ENCODE measurements at regions not wholly inside any gene's neighbourhood (a gene's known extent, or its start where the extent isn't known, plus 50 kb on each side); places are given as distances from the start of the nearest gene placed in this dataset.

DNA sequence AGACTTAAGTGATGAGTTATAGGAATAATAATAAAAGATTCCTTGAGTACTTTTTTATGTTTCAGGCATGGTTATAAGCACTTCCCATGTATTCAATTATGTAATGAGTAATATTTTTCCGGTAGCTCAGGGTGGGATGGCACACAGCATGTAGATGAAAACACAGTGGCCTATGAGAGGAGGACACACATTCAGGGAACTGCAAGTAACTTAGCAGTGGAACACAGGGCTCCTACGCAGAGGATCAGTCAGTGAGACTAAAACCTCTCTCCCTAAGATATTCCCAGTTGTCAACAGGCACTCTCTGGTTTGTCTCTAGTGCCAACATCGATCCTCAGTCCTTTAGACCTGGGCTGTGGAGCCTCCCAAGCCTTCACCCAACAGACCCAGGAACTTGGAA lies 219.4 kb downstream of the DIO2 start:
- no peaks in the 10 kb centered on the region for H3K4me1 ChIP-seq
- intact Hi-C loops (cut with micrococcal nuclease), result no loop called here
- no peak overlapping the region for H3K4me3 ChIP-seq
- H3K27ac ChIP-seq (replicated peaks), result no peak overlapping the region
- no peaks in the 10 kb centered on the region for H3K27me3 ChIP-seq (ENCODE audit: low read depth)
- no peaks in the 10 kb centered on the region for H3K36me3 ChIP-seq
- no peaks in the 10 kb centered on the region for H3K9me3 ChIP-seq (replicated peaks)
- TF ChIP-seq, protein P1, sequence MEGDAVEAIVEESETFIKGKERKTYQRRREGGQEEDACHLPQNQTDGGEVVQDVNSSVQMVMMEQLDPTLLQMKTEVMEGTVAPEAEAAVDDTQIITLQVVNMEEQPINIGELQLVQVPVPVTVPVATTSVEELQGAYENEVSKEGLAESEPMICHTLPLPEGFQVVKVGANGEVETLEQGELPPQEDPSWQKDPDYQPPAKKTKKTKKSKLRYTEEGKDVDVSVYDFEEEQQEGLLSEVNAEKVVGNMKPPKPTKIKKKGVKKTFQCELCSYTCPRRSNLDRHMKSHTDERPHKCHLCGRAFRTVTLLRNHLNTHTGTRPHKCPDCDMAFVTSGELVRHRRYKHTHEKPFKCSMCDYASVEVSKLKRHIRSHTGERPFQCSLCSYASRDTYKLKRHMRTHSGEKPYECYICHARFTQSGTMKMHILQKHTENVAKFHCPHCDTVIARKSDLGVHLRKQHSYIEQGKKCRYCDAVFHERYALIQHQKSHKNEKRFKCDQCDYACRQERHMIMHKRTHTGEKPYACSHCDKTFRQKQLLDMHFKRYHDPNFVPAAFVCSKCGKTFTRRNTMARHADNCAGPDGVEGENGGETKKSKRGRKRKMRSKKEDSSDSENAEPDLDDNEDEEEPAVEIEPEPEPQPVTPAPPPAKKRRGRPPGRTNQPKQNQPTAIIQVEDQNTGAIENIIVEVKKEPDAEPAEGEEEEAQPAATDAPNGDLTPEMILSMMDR (IDR thresholded peaks at IDR 0.05; ENCODE audit: borderline replicate concordance), result no peak
- DNase-seq, result no peak

DNA sequence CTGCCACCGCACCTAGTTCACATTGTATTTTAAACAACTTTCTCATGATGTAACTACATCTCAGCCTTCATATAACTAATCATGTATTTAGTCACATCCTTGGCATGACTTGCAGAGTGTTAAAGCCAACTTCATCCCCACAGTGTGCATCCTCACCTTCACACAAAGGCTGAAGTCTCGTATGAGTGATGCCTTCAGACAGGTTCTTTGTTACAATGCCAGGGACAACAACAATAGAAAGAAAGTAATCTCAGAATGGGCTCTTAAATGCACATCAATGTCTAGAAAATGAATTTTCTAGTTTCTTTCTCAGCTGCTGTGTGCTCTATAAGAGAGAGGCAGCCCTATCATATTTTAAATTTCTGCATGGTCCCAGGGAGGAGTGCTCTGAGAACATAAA lies 221.3 kb downstream of the DIO2 start:
- no peak for DNase-seq
- H3K36me3 ChIP-seq, result no peaks in the 10 kb centered on the region
- H3K9me3 ChIP-seq (replicated peaks), result peaks cover 7% of the 10 kb centered on the region
- no peaks in the 10 kb centered on the region for H3K4me1 ChIP-seq
- H3K4me3 ChIP-seq, result no peak overlapping the region
- no peaks in the 10 kb centered on the region for H3K27me3 ChIP-seq (ENCODE audit: low read depth)
- TF ChIP-seq, protein P1 (IDR thresholded peaks at IDR 0.05; ENCODE audit: borderline replicate concordance), result no peak
- no peak overlapping the region for H3K27ac ChIP-seq (replicated peaks)
- intact Hi-C loops (cut with micrococcal nuclease), result no loop called here

- Histone ChIP-seq H3K4me3 (no peak overlapping the region), H3K27me3 (ENCODE audit: low read depth) (no peaks in the 10 kb centered on the region), H3K36me3 (no peaks in the 10 kb centered on the region), H3K9me3 (replicated peaks) (peaks cover 7% of the 10 kb centered on the region), H3K27ac (replicated peaks) (no peak overlapping the region), H3K4me1 (no peaks in the 10 kb centered on the region)
- intact Hi-C loops (cut with micrococcal nuclease), result no loop called here
- TF ChIP-seq, protein P1 (IDR thresholded peaks at IDR 0.05; ENCODE audit: borderline replicate concordance), result no peak
- no peak for DNase-seq
Measured at GRCh38 chr14:79986251-79986650, 225.1 kb downstream of the DIO2 start.

GRCh38 chr14:79972230-79972629 lies 239.1 kb downstream of the DIO2 start:
- no peaks in the 10 kb centered on the region for H3K36me3 ChIP-seq
- TF ChIP-seq, protein P1 (IDR thresholded peaks at IDR 0.05; ENCODE audit: borderline replicate concordance), result no peak
- H3K4me3 ChIP-seq, result no peak overlapping the region
- H3K4me1 ChIP-seq, result no peaks in the 10 kb centered on the region
- DNase-seq, result no peak
- peaks cover 2% of the 10 kb centered on the region for H3K9me3 ChIP-seq (replicated peaks)
- H3K27ac ChIP-seq (replicated peaks), result no peak overlapping the region
- intact Hi-C loops (cut with micrococcal nuclease), result no loop called here
- H3K27me3 ChIP-seq (ENCODE audit: low read depth), result no peaks in the 10 kb centered on the region

DNA sequence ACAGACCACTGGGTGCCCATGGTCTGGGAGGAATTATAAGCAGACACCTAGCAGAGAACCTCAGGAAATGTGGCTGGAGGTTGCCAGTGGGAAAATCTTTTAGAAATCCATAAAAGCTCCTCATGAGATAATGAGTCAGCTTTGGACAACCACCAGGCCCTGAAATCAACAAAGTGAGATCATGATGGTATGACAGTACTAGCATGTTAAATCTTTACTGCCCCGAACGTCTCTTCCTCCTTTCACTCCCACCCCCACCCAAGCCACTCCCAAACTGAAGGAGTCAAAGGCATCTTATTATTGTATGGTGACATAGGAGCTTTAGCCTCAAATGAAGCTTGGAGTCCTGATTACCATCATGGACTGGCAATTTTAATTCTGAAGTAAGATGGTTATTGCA lies 240.0 kb downstream of the DIO2 start:
- intact Hi-C loops (cut with micrococcal nuclease), result no loop called here
- H3K27ac ChIP-seq (replicated peaks), result no peak overlapping the region
- no peaks in the 10 kb centered on the region for H3K36me3 ChIP-seq
- H3K4me3 ChIP-seq, result no peak overlapping the region
- no peaks in the 10 kb centered on the region for H3K4me1 ChIP-seq
- H3K27me3 ChIP-seq (ENCODE audit: low read depth), result no peaks in the 10 kb centered on the region
- H3K9me3 ChIP-seq (replicated peaks), result peaks cover 4% of the 10 kb centered on the region
- TF ChIP-seq, protein P1 (IDR thresholded peaks at IDR 0.05; ENCODE audit: borderline replicate concordance), result no peak
- DNase-seq, result no peak

DNA sequence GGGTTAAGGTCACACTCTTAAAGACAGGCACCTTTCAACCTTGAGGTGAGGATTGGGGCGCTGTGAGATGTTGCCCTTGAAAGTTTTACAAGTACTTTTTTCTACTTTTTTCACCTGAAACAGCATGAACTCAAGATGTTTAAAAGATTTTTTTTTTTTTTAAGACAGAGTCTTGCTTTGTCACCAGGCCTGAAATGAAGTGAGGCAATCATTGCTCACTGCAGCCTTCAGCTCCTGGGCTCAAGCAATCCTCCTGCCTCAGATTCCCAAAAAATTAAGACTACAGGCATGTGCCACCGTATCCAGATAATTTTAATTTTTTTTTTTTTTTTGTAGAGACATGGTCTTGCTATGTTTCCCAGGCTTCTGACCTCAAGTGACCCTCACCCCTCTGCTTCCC lies 243.9 kb downstream of the DIO2 start:
- Histone ChIP-seq H3K36me3 (no peaks in the 10 kb centered on the region), H3K4me1 (no peaks in the 10 kb centered on the region), H3K27me3 (ENCODE audit: low read depth) (no peaks in the 10 kb centered on the region), H3K9me3 (replicated peaks) (peaks cover 10% of the 10 kb centered on the region), H3K27ac (replicated peaks) (no peak overlapping the region), H3K4me3 (no peak overlapping the region)
- intact Hi-C loops (cut with micrococcal nuclease), result no loop called here
- TF ChIP-seq, protein P1 (IDR thresholded peaks at IDR 0.05; ENCODE audit: borderline replicate concordance), result no peak
- no peak for DNase-seq
